NCI-H1048 (cell line): ENCODE measurements at regions not wholly inside any gene's neighbourhood (a gene's known extent, or its start where the extent isn't known, plus 50 kb on each side); places are given as distances from the start of the nearest gene placed in this dataset.
"Not testable (repeated sequence)": the region's sequence is repeated elsewhere in the genome, so short reads cannot be mapped to it uniquely, and the experiment has no call there.

ENCODE experiments used
- DNase-seq: peaks from one replicate; lab custom pipeline; 2025; lab: John Stamatoyannopoulos, UW

GRCh38 chr4:28482580-28483270 lies 1622.1 kb downstream of the STIM2 start:
- no peak for DNase-seq

GRCh38 chr4:28488021-28488420 lies 1627.4 kb downstream of the STIM2 start:
- no peak for DNase-seq

- DNase-seq: no peak
Observed at GRCh38 chr4:28490669-28491068, 1630.0 kb downstream of the STIM2 start.

DNA sequence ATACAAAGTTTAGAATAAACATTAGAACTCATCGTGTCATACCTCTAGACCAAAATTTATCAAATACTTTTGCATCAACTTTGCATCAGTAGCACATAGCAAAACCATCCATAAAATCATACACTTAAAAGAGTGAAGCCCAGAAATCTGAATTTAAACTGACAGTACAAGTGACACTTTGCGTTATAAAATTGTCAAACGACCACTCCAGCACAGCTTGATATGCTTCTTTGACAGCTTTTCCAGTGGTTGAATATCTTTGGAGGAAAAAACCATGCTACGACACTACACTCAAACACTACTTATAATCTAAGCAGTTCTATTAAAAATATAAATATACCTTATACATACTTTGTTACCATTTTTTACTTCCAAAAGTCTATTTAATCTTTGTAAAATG lies 1644.4 kb downstream of the STIM2 start:
- no peak for DNase-seq

- no peak for DNase-seq
Observed at GRCh38 chr4:28508636-28509035, 1648.0 kb downstream of the STIM2 start.

- not testable (repeated sequence) for DNase-seq
Observed at GRCh38 chr4:28514766-28515165, 1654.1 kb downstream of the STIM2 start.

GRCh38 chr4:28518561-28519165 lies 1658.0 kb downstream of the STIM2 start:
- DNase-seq: no peak

GRCh38 chr4:28523681-28524190 lies 1663.1 kb downstream of the STIM2 start:
- no peak for DNase-seq

DNA sequence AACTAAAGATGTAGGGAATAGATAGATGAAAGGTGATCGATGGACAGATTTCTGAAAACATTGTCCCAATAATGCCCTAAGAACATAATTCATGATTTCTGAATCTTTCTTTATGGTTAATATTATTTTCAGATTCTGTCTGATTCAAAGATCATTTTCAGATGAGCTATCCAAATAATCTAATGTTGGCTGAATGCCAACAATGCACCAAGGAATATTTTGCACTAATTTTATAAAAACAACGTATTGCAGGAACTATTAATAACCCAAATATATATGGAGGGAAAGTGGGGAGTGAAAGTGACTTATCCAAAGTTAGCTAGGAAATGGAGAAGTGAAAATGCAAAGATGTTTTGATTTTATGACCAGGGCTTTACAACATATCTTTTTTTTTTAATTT lies 1675.5 kb downstream of the STIM2 start:
- no peak for DNase-seq

- DNase-seq: no peak
Observed at GRCh38 chr4:28545986-28546385, 1685.3 kb downstream of the STIM2 start.

DNA sequence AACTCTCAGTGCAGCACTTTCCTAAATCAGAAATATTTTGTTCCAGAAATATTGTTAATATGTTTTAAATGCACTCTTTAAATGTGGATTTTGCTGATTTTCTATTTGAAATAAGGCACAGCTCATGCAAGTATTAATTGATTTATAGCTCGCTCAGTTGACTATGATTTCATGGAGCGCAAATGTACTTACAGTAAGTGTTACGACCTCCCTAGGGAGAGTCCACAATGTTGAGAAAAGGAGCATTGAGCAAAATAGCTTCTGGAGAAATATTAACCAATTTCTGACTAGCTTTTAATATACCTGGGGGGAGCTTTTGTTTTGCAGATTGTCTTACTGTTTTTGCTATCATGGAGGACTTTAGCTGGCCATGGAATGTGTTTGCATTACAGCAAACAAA lies 1687.5 kb downstream of the STIM2 start:
- DNase-seq: no peak

GRCh38 chr4:28548594-28548993 lies 1688.0 kb downstream of the STIM2 start:
- no peak for DNase-seq

DNA sequence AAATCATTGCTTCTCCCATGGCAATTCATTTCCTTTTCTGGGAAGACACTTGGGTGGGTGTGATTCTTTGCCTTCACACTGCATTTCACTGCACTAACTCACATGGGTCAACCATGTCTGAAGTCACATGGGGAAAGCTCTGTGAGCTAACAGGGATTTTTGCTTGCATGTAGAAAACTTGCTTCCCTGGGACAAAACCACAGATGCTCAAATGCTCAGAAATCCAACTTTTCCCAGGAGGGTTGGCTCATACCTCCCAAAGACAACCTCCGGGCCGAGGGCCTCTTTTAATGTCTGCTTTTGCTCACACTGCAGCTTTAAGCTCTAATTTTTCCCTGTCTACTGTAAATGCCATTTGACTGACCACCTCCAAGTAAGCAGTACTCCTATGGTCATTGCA lies 1695.2 kb downstream of the STIM2 start:
- DNase-seq: no peak

- no peak for DNase-seq
Observed at GRCh38 chr4:28557755-28558154, 1697.1 kb downstream of the STIM2 start.

DNA sequence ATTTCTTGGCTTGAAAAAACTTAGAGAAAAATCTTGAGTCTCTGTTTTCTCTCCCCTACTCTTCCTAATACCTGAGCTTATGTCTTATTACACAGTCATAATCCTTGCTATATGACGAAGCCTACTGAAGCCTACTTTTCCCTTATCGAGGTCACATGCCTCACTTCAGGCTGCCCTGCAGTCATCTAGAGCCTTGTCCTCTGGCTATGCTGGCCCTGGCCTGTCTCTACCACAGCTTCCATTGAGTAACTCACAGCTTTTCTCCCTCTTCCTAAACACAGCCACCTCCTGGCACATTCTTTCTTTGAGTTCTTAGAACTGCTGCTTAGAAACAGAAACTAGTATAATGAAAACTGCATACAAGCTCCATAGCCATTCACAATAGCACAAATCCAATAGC lies 1698.3 kb downstream of the STIM2 start:
- no peak for DNase-seq

GRCh38 chr4:28562913-28563312 lies 1702.3 kb downstream of the STIM2 start:
- no peak for DNase-seq

GRCh38 chr4:28565396-28565795 lies 1704.8 kb downstream of the STIM2 start:
- DNase-seq: no peak

- DNase-seq: no peak
Observed at GRCh38 chr4:28600958-28601357, 1740.3 kb downstream of the STIM2 start.

- no peak for DNase-seq
Observed at GRCh38 chr4:28621591-28621990, 1761.0 kb downstream of the STIM2 start.

- DNase-seq: no peak
Observed at GRCh38 chr4:28636971-28637370, 1776.3 kb downstream of the STIM2 start.

DNA sequence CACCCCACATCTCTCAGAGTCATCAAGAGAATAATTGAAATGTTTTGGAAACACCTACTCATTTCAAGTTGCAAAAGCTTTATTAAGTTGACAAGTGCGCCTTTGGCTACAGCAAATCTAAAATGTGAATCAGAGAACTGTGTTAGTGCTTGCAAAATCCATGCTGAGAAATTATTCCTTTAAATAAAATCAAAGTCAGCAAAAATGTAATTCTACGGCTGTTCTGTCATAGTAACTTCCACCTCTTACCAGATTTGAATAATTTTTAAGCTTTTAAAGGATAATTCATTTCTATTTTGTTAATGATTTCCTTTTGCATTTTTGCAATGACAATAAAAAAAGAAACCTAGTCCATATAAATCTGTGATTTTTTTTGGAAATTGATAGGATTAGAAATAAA lies 1779.1 kb downstream of the STIM2 start:
- no peak for DNase-seq

DNA sequence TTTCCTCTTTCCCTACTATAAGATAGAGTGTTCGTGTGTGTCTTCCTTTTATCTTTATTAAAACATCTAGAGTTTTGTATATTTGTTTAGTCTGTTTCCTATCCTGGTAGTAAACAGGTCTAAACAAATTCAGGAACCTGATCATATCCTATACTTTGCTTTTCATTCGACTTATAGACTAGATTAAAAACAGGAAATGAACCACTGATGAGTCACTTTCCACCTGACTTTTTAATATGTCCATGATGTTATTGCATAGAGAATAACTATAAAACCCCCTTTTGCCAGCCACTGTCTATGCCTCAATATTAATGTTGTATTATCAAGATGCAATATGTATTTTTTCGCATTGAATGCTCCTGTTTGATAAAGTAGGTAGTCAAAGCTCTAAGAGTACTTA lies 1794.0 kb downstream of the STIM2 start:
- no peak for DNase-seq

DNA sequence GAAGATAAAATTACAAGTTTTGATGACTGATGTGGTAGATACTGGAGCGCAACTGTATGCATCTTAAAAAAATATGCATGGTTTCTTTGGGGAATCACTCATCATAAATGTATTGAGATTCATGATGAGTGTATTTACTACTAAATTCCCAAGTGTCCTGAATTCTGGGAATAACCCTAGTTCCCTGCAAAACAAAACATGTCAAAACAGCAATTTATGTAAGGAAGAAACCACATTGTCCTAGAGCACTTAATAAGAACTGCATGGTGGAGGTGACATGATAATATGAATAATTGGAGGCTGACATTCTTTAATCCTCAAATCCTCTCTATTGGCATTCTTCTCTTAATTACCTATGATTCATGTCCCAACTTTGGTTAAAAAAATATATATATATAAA lies 1804.7 kb downstream of the STIM2 start:
- DNase-seq: no peak

- DNase-seq: no peak
Observed at GRCh38 chr4:28675582-28675981, 1814.9 kb downstream of the STIM2 start.
